Testis (tissue), 2 donors: ENCODE measurements at regions not wholly inside any gene's neighbourhood (a gene's known extent, or its start where the extent isn't known, plus 50 kb on each side); places are given as distances from the start of the nearest gene placed in this dataset.

Experiments used
- DNase-seq: peaks from one replicate; pipeline ENCODE4 v3.0.0-alpha.2; 2019
- H3K27ac ChIP-seq, 2 donors: fragments of 200-600 bp; sonication (generic); one replicate each; pipeline ENCODE4 v1.5.1; 2019
- H3K27me3 ChIP-seq: fragments of 200-600 bp; sonication (generic); one replicate; pipeline ENCODE4 v1.5.1; 2019
- H3K36me3 ChIP-seq: fragments of 200-600 bp; sonication (generic); one replicate; pipeline ENCODE4 v1.5.1; 2017; ENCODE audit warnings: low read depth; ENCODE audit errors: missing control alignments
- H3K4me1 ChIP-seq: fragments of 200-600 bp; sonication (generic); one replicate; pipeline ENCODE4 v1.5.1; 2019
- H3K4me3 ChIP-seq, 2 donors: fragments of 200-600 bp; sonication (generic); one replicate each; pipeline ENCODE4 v1.5.1; 2017 to 2019
- H3K9me3 ChIP-seq: fragments of 200-600 bp; sonication (generic); one replicate; pipeline ENCODE4 v1.5.1; 2017
- POLR2A ChIP-seq: fragments of 450-650 bp; IDR thresholded peaks from one replicate; pipeline ENCODE4 v1.6.1; 2017; ENCODE audit warnings: antibody characterized with exemption, mild to moderate bottlenecking, moderate library complexity
- WGBS, 2 donors: methylation state at CpG; one replicate each; pipeline ENCODE4 v1.1.5; 2018; 5-methylcytosine and 5-hydroxymethylcytosine counted together
- intact Hi-C: fragments of 100-400 bp; cut with DNase I; formaldehyde crosslinking; loops from one replicate; pipeline ENCODE4 v1.15.1; 2023; ENCODE audit warnings: low total_unique reads
- TF ChIP-seq, protein P1 (sequence below), 3 experiments: fragments of 450-650 bp in 2 of 3; fragments of 200-600 bp in 1 of 3; sonication (generic) in 1 of 3; IDR thresholded peaks; one replicate each; pipeline ENCODE4 v1.5.1; 2016 to 2019; ENCODE audit warnings: antibody characterized with exemption in 3 of 3, mild to moderate bottlenecking in 2 of 3, moderate library complexity in 1 of 3

- no peaks in the 10 kb centered on the region for H3K9me3 ChIP-seq
- H3K27me3 ChIP-seq = no peaks in the 10 kb centered on the region
- H3K27ac ChIP-seq = no peak overlapping the region
- no peaks in the 10 kb centered on the region for H3K4me1 ChIP-seq
- intact Hi-C loops = no loop called here
- no peak overlapping the region for H3K4me3 ChIP-seq
- DNase-seq = no peak
- TF ChIP-seq POLR2A = no peak
- TF ChIP-seq, protein P1, sequence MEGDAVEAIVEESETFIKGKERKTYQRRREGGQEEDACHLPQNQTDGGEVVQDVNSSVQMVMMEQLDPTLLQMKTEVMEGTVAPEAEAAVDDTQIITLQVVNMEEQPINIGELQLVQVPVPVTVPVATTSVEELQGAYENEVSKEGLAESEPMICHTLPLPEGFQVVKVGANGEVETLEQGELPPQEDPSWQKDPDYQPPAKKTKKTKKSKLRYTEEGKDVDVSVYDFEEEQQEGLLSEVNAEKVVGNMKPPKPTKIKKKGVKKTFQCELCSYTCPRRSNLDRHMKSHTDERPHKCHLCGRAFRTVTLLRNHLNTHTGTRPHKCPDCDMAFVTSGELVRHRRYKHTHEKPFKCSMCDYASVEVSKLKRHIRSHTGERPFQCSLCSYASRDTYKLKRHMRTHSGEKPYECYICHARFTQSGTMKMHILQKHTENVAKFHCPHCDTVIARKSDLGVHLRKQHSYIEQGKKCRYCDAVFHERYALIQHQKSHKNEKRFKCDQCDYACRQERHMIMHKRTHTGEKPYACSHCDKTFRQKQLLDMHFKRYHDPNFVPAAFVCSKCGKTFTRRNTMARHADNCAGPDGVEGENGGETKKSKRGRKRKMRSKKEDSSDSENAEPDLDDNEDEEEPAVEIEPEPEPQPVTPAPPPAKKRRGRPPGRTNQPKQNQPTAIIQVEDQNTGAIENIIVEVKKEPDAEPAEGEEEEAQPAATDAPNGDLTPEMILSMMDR (IDR thresholded peaks at IDR 0.05) = no peak
- 79 to 85% methylated on average over 9 of the region's 9 CpGs for WGBS, 2 donors
- no peaks in the 10 kb centered on the region for H3K36me3 ChIP-seq
These were observed 283.8 kb upstream of the SHH start for GRCh38 chr7:156095908-156096539.

GRCh38 chr7:156094350-156095146 lies 282.3 kb upstream of the SHH start:
- H3K27ac ChIP-seq = no peak overlapping the region
- H3K4me3 ChIP-seq = no peak overlapping the region
- 70 to 83% methylated on average over 10 to 15 of the region's 15 CpGs for WGBS, 2 donors
- H3K4me1 ChIP-seq = no peaks in the 10 kb centered on the region
- peak; percentile 73 for DNase-seq
- no peaks in the 10 kb centered on the region for H3K27me3 ChIP-seq
- no peaks in the 10 kb centered on the region for H3K36me3 ChIP-seq
- intact Hi-C loops = no loop called here
- no peak for TF ChIP-seq POLR2A
- TF ChIP-seq, protein P1 (IDR thresholded peaks at IDR 0.05) = no peak
- H3K9me3 ChIP-seq = no peaks in the 10 kb centered on the region

DNA sequence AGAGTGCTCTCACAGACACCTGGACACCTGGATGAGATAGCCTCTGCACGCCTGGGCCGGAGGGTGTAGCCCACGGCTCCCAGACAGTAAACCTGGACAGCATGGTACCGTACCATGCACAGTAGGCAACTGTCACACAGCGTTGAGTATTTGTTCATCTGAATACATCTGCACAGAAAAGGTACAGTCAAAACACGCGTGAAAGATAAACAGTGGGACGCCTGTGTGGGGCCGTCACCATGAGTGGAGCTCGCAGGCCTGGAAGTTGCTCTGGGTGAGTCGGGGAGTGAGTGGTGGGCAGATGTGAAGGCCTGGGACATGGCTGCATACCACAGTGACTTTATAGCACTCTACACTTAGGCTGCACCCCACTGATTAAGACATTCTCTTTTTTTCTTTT lies 280.0 kb upstream of the SHH start:
- Histone ChIP-seq H3K9me3 (no peaks in the 10 kb centered on the region), H3K27ac (no peak overlapping the region), H3K36me3 (no peaks in the 10 kb centered on the region), H3K4me1 (no peaks in the 10 kb centered on the region), H3K27me3 (no peaks in the 10 kb centered on the region), H3K4me3 (no peak overlapping the region)
- no peak for DNase-seq
- TF ChIP-seq, protein P1 (IDR thresholded peaks at IDR 0.05) = no peak
- TF ChIP-seq POLR2A = no peak
- 93 to 94% methylated on average over 11 of the region's 11 CpGs for WGBS, 2 donors
- intact Hi-C loops = no loop called here

GRCh38 chr7:156091519-156092080 lies 279.3 kb upstream of the SHH start:
- WGBS, 2 donors = 87 to 88% methylated on average over 10 of the region's 10 CpGs
- no peak for DNase-seq
- Histone ChIP-seq H3K27me3 (no peaks in the 10 kb centered on the region), H3K27ac (no peak overlapping the region), H3K36me3 (no peaks in the 10 kb centered on the region), H3K9me3 (no peaks in the 10 kb centered on the region), H3K4me3 (no peak overlapping the region), H3K4me1 (no peaks in the 10 kb centered on the region)
- TF ChIP-seq, protein P1 (IDR thresholded peaks at IDR 0.05) = no peak
- no peak for TF ChIP-seq POLR2A
- intact Hi-C loops = no loop called here
